Choroid plexus epithelial cell (primary cell): ENCODE measurements at regions not wholly inside any gene's neighbourhood (a gene's known extent, or its start where the extent isn't known, plus 50 kb on each side); places are given as distances from the start of the nearest gene placed in this dataset.
"Not testable (repeated sequence)": the region's sequence is repeated elsewhere in the genome, so short reads cannot be mapped to it uniquely, and the experiment has no call there.

ENCODE experiments used
- DNase-seq: peaks from one replicate; pipeline ENCODE4 v3.0.0-alpha.2; 2010; ENCODE audit warnings: low read depth
- H3K4me3 ChIP-seq: 2 replicates; pipeline ENCODE4 v1.5.1; 2011; ENCODE audit warnings: low read depth, mild to moderate bottlenecking, control low read depth, low read length, moderate library complexity
- TF ChIP-seq, protein P1 (sequence below): conservative IDR thresholded peaks from 2 replicates; pipeline ENCODE4 v1.5.1; 2011; ENCODE audit warnings: low read depth, mild to moderate bottlenecking, control low read depth, inconsistent platforms, low read length, moderate library complexity

DNA sequence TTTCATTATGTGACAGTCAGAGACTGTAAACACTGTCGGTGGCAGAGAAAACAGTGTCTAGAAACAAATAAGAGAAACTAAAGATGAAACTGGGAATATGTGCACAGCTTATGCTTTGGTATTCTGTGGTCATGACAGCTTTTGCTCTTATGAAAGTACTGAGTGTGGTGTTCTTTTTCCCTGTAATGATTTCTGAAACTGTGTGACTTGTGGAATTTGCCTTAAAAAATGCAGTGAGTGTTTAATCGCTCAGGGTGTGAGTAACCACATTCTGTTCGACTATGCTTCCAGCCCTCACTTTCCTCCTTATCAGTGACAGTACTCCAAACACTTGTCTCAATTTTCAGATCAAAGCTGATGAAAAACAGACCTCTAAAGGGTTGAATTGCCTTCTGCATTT lies 66.9 kb upstream of the DIAPH3 start:
- TF ChIP-seq, protein P1, sequence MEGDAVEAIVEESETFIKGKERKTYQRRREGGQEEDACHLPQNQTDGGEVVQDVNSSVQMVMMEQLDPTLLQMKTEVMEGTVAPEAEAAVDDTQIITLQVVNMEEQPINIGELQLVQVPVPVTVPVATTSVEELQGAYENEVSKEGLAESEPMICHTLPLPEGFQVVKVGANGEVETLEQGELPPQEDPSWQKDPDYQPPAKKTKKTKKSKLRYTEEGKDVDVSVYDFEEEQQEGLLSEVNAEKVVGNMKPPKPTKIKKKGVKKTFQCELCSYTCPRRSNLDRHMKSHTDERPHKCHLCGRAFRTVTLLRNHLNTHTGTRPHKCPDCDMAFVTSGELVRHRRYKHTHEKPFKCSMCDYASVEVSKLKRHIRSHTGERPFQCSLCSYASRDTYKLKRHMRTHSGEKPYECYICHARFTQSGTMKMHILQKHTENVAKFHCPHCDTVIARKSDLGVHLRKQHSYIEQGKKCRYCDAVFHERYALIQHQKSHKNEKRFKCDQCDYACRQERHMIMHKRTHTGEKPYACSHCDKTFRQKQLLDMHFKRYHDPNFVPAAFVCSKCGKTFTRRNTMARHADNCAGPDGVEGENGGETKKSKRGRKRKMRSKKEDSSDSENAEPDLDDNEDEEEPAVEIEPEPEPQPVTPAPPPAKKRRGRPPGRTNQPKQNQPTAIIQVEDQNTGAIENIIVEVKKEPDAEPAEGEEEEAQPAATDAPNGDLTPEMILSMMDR = no peak
- DNase-seq = peak; percentile 69
- no peak overlapping the region for H3K4me3 ChIP-seq

DNA sequence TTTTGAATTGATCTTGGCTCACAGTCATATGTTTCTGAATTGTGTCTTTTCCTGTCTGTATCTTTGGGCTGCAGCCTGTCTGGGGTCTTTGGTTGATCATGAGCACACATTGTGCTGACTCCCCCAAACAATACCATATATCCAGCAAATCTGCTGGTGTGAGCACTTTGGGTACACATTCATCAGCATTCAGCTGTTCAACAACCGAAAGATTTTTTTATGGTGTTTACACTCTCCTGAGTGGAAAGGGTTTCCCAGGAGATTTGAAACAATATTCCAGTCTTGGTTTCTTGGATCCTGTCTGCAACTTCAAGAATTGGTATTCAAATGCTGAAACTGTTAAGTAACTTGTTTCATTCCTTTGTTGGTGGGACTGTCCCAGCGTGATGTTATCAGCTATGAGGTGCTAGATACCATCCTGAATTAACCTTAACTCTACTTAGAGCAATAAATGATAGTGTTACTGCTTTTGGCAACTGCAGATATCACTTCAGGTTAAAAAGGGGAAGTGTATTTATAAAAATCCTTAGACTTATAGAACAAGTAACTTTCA lies 78.4 kb upstream of the DIAPH3 start:
- no peak for DNase-seq
- H3K4me3 ChIP-seq = no peak overlapping the region
- TF ChIP-seq, protein P1 = no peak

DNA sequence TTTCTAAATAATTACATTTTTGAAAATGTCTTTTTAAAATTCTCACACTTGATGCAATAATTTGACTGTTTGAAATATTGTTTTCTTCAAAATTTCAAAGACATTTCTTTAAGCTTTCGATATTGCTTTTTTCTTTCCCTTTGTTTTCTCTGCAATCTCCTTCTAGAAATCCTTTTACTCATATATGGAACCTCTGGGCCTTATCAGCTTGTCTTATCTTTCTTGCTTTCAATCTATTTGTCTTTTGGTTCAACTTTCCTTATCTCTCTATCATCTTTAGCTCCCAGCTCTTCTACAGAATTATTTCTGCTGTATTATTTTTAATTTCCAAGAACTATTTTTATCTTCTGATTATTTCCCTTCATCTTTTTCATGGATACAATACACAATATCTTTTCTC lies 80.7 kb upstream of the DIAPH3 start:
- TF ChIP-seq, protein P1 = no peak
- DNase-seq = no peak
- no peak overlapping the region for H3K4me3 ChIP-seq

DNA sequence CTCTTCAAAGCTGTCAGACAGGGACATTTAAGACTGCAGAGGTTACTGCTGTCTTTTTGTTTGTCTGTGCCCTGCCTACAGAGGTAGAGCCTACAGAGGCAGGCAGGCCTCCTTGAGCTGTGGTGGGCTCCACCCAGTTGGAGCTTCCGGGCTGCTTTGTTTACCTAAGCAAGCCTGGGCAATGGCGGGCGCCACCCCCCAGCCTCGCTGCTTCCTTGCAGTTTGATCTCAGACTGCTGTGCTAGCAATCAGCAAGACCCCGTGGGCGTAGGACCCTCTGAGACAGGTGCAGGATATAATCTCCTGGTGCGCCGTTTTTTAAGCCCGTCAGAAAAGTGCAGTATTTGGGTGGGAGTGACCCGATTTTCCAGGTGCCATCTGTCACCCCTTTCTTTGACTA lies 87.7 kb upstream of the DIAPH3 start:
- H3K4me3 ChIP-seq, DNase-seq: not testable (repeated sequence)

DNA sequence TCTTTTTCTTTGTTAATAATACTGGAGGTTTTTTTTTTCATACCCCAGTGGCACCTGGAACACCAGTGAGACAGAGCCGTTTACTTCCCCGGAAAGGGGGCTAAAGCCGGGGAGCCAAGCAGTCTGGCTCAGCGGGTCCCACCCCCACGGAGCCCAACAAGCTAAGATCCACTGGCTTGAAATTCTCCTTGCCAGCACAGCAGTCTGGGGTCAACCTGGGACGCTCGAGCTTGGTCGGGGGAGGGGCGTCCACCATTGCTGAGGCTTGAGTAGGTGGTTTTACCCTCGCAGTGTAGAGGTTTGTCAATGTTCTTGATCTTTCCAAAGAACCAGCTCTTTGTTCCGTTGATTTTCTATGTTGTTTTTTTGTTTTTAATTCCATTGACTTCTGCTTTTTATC lies 94.6 kb upstream of the DIAPH3 start:
- no peak overlapping the region for H3K4me3 ChIP-seq
- TF ChIP-seq, protein P1 = no peak
- DNase-seq = no peak

DNA sequence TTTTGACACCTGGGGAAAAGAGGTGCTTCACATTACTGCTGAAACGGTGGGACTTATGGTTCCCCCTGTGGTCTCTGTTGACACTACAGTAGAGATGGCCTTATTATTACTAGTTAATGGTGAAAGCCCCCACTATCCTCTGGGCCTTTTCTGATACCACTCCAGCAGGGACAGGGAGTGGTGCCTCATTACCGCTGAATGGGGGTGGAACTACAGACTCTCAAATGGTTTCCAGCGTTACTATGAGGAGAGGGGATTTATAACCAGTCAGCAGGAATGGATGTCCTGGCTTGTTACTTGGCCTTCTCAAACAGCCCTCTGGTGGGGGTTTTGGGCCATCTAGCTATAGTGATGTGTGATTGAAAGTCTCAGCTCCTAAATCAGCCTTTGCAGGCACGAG lies 96.7 kb upstream of the DIAPH3 start:
- H3K4me3 ChIP-seq = no peak overlapping the region
- TF ChIP-seq, protein P1 = peak; percentile 28
- no peak for DNase-seq

DNA sequence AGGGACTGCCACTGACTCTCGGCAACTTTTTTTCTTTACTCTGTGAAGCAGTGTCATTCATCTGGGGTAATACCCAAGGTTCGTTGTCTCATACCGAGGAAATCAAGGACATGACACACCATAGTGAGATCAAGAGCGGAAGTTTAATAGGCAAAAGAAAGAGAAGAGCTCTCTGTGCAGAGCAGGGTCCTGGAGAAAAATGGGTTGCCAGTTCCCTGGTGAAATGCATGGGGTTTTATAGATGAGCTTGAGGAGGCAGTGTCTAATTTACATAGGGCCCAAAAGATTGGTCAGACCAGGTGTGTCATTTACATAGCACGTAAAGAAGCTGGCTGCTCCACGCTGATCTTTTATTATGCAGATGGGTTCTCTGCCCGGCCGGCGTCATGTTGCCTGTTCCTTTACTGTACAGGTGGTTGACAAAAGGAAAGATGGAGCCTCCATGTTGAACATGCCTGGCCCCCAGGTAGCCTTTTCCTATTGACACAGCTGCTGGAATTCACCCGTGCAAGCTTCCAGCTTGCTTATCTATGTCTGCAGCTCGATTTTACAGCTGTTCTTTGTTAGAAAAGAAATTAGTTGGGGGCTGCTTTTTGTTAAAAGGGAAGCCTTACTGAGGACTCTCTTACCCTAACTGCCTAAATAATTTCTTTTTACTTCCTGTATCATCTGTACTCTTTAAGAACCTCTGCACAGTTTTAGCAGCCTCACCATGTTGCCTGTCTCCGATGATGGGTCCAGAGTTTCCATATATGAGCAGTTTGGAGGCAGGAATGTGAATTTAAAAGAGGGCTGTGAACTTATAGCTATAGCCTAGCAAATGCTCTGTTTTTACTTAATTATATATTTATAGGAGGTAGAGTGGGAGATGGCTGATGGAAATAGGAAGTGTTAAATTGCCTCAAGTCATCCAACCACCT lies 98.0 kb upstream of the DIAPH3 start:
- H3K4me3 ChIP-seq = no peak overlapping the region
- TF ChIP-seq, protein P1 = no peak
- no peak for DNase-seq
